H1 (cell line): ENCODE measurements at regions not wholly inside any gene's neighbourhood (a gene's known extent, or its start where the extent isn't known, plus 50 kb on each side); places are given as distances from the start of the nearest gene placed in this dataset.

Experiments used
- CTCF ChIA-PET: fragments of 300-600 bp; sonication (Branson Sonifier 250); formaldehyde crosslinking; loops from one replicate; lab custom pipeline; 2021; ENCODE audit not compliant: partially characterized antibody; lab: Charles Lee
- POLR2A ChIA-PET: fragments of 300-600 bp; sonication (Branson Sonifier 250); formaldehyde crosslinking; loops from one replicate; lab custom pipeline; 2021; ENCODE audit warnings: inconsistent platforms; ENCODE audit not compliant: partially characterized antibody; lab: Charles Lee
- DNase-seq, 2 experiments: peaks; one replicate each; pipeline versions ENCODE4 v3.0.0 to v3.0.0-alpha.2; 2010 to 2022; ENCODE audit warnings: low spot score in 2 of 2, low read depth in 1 of 2, mixed read lengths in 1 of 2
- FAIRE-seq: peaks from 2 replicates; lab custom pipeline; 2011; peaks lifted over from hg19 to GRCh38; lab: Jason Lieb, UNC
- H2AFZ ChIP-seq: 2 replicates; pipeline ENCODE4 v1.8.1; 2012; ENCODE audit warnings: low read length, inconsistent platforms
- H2AK5ac ChIP-seq: 2 replicates; pipeline ENCODE4 v1.6.1; 2013; ENCODE audit warnings: low read depth, low read length
- H2BK120ac ChIP-seq: replicated peaks from 2 replicates; pipeline ENCODE3; 2013; ENCODE audit warnings: low read depth, low read length, inconsistent platforms
- H2BK12ac ChIP-seq: 2 replicates; pipeline ENCODE4 v1.6.1; 2013; ENCODE audit warnings: low read depth, low read length
- H2BK15ac ChIP-seq: 2 replicates; pipeline ENCODE4 v1.6.1; 2013; ENCODE audit warnings: low read length
- H2BK20ac ChIP-seq: 2 replicates; pipeline ENCODE4 v1.6.1; 2013; ENCODE audit warnings: low read length
- H2BK5ac ChIP-seq: 2 replicates; pipeline ENCODE4 v1.6.1; 2013; ENCODE audit warnings: low read depth, low read length
- H3K14ac ChIP-seq: 2 replicates; pipeline ENCODE4 v1.6.1; 2013; ENCODE audit warnings: inconsistent platforms; ENCODE audit not compliant: insufficient read length
- H3K18ac ChIP-seq: 2 replicates; pipeline ENCODE4 v1.6.1; 2013; ENCODE audit warnings: low read length; ENCODE audit errors: extremely low read depth
- H3K23ac ChIP-seq: 2 replicates; pipeline ENCODE4 v1.6.1; 2013; ENCODE audit warnings: inconsistent platforms; ENCODE audit not compliant: insufficient read length
- H3K23me2 ChIP-seq: 2 replicates; pipeline ENCODE4 v1.6.1; 2013; ENCODE audit warnings: low read depth, low read length
- H3K27ac ChIP-seq: 2 replicates; pipeline ENCODE4 v1.6.1; 2011; ENCODE audit warnings: low read depth, low read length, inconsistent platforms
- H3K27me3 ChIP-seq, 4 experiments: replicated peaks in 1 of 4; 1 replicate in 1 of 4; 2 replicates in 3 of 4; pipeline versions ENCODE4 v1.6.1 to v1.8.1; 2011 to 2013; ENCODE audit warnings: low read length in 3 of 4, mild to moderate bottlenecking in 3 of 4, inconsistent platforms in 2 of 4, mixed read lengths in 2 of 4, moderate library complexity in 1 of 4; ENCODE audit not compliant: control insufficient read depth in 3 of 4, insufficient read depth in 3 of 4; ENCODE audit errors: extremely low read depth in 1 of 4
- H3K36me3 ChIP-seq, 4 experiments: 2 replicates each; pipeline versions ENCODE4 v1.6.1 to v1.8.1; 2011 to 2013; ENCODE audit warnings: mild to moderate bottlenecking in 4 of 4, low read length in 3 of 4, moderate library complexity in 2 of 4, control low read depth in 1 of 4, inconsistent platforms in 1 of 4; ENCODE audit not compliant: insufficient read depth in 4 of 4, control insufficient read depth in 2 of 4
- H3K4ac ChIP-seq: replicated peaks from 2 replicates; pipeline ENCODE3; 2013; ENCODE audit warnings: low read length, low read depth, mixed read lengths, inconsistent platforms; ENCODE audit not compliant: insufficient read length
- H3K4me1 ChIP-seq, 4 experiments: replicated peaks in 1 of 4; 1 replicate in 1 of 4; 2 replicates in 3 of 4; pipeline versions ENCODE4 v1.6.1 to v1.8.1; 2011 to 2013; ENCODE audit warnings: low read length in 3 of 4, inconsistent platforms in 2 of 4, mixed read lengths in 1 of 4; ENCODE audit not compliant: insufficient read depth in 4 of 4, control insufficient read depth in 3 of 4
- H3K4me2 ChIP-seq, 2 experiments: 2 replicates each; pipeline versions ENCODE4 v1.6.1 to v1.8.1; 2011 to 2013; ENCODE audit warnings: low read depth in 2 of 2, low read length in 2 of 2, control low read depth in 1 of 2, inconsistent platforms in 1 of 2, mild to moderate bottlenecking in 1 of 2; ENCODE audit not compliant: insufficient read depth in 1 of 2
- H3K4me3 ChIP-seq, 4 experiments: fragments of 200-600, 300-600 bp in 1 of 4; sonication (generic), shearing (Covaris generic), sonication (Bioruptor Twin) in 1 of 4; 2 replicates each; pipeline versions ENCODE4 v1.5.1 to v1.8.1; 2011 to 2016; ENCODE audit warnings: low read length in 4 of 4, low read depth in 3 of 4, control low read depth in 2 of 4, inconsistent platforms in 2 of 4, mild to moderate bottlenecking in 2 of 4, mixed read lengths in 1 of 4, moderate library complexity in 1 of 4; ENCODE audit not compliant: insufficient read depth in 2 of 4; ENCODE audit errors: extremely low read depth in 1 of 4
- H3K56ac ChIP-seq: replicated peaks from 2 replicates; pipeline ENCODE3; 2013; ENCODE audit warnings: low read depth, mild to moderate bottlenecking, mixed read lengths, low read length, inconsistent platforms; ENCODE audit not compliant: insufficient read length
- H3K79me1 ChIP-seq: 2 replicates; pipeline ENCODE4 v1.6.1; 2013; ENCODE audit warnings: low read depth, low read length, control low read depth
- H3K79me2 ChIP-seq, 2 experiments: 2 replicates each; pipeline versions ENCODE4 v1.6.1 to v1.8.1; 2012 to 2013; ENCODE audit warnings: low read length in 2 of 2, mild to moderate bottlenecking in 2 of 2, inconsistent platforms in 1 of 2; ENCODE audit not compliant: insufficient read depth in 2 of 2, control insufficient read depth in 1 of 2
- H3K9ac ChIP-seq, 4 experiments: replicated peaks in 1 of 4; 1 replicate in 1 of 4; 2 replicates in 3 of 4; pipeline versions ENCODE4 v1.6.1 to v1.8.1; 2011 to 2013; ENCODE audit warnings: low read depth in 3 of 4, low read length in 3 of 4, control low read depth in 2 of 4, mild to moderate bottlenecking in 2 of 4, moderate library complexity in 2 of 4, inconsistent platforms in 1 of 4; ENCODE audit errors: extremely low read depth in 1 of 4
- H3K9me3 ChIP-seq, 2 experiments: 2 replicates each; pipeline versions ENCODE4 v1.6.1 to v1.8.1; 2012 to 2013; ENCODE audit warnings: mild to moderate bottlenecking in 2 of 2, moderate library complexity in 2 of 2, control low read depth in 1 of 2, inconsistent platforms in 1 of 2, low read depth in 1 of 2, low read length in 1 of 2, mixed read lengths in 1 of 2; ENCODE audit not compliant: insufficient read depth in 2 of 2
- H4K20me1 ChIP-seq, 2 experiments: replicated peaks in 1 of 2; 2 replicates each; pipeline versions ENCODE3 to v1.8.1; 2011 to 2013; ENCODE audit warnings: inconsistent platforms in 2 of 2, low read length in 2 of 2, mild to moderate bottlenecking in 1 of 2; ENCODE audit not compliant: insufficient read depth in 2 of 2, control insufficient read depth in 1 of 2
- H4K5ac ChIP-seq: 2 replicates; pipeline ENCODE4 v1.6.1; 2013; ENCODE audit warnings: low read length, low read depth, mixed read lengths, inconsistent platforms; ENCODE audit not compliant: insufficient read length
- H4K8ac ChIP-seq: 2 replicates; pipeline ENCODE4 v1.8.0; 2013; ENCODE audit warnings: mild to moderate bottlenecking, moderate library complexity, low read length, inconsistent platforms; ENCODE audit not compliant: insufficient read depth; ENCODE audit errors: extremely low read depth
- H4K91ac ChIP-seq: replicated peaks from 2 replicates; pipeline ENCODE3; 2013; ENCODE audit warnings: low read length, mixed read lengths, inconsistent platforms; ENCODE audit not compliant: insufficient read length
- BACH1 ChIP-seq: IDR thresholded peaks from 2 replicates; pipeline ENCODE4 v1.6.1; 2012; ENCODE audit warnings: low read length, improper control_type of control experiment
- HDAC6 ChIP-seq: IDR thresholded peaks from one replicate; pipeline ENCODE4 v1.7.1; 2012; ENCODE audit warnings: low read depth, mild to moderate bottlenecking, inconsistent platforms, low read length, moderate library complexity
- POLR2AphosphoS5 ChIP-seq: IDR thresholded peaks from 2 replicates; pipeline ENCODE4 v1.6.1; 2011; ENCODE audit warnings: low read depth, low read length
- POU5F1 ChIP-seq: IDR thresholded peaks from 2 replicates; pipeline ENCODE4 v1.6.1; 2011; ENCODE audit warnings: low read depth, mild to moderate bottlenecking, low read length, moderate library complexity
- RBBP5 ChIP-seq: IDR thresholded peaks from 2 replicates; pipeline ENCODE4 v1.7.1; 2012; ENCODE audit warnings: low read depth, mild to moderate bottlenecking, inconsistent platforms, low read length, moderate library complexity, borderline replicate concordance
- RFX5 ChIP-seq: IDR thresholded peaks from 2 replicates; pipeline ENCODE4 v1.6.1; 2011; ENCODE audit warnings: low read depth, low read length, improper control_type of control experiment, borderline replicate concordance
- WGBS, 2 experiments: shearing (Covaris generic) in 1 of 2; methylation state at CpG; one replicate each; pipeline versions ENCODE4 v1.1.6 to v1.1.7; 2013 to 2015; ENCODE audit warnings: low lambda C conversion rate in 2 of 2, mixed read lengths in 2 of 2, inconsistent platforms in 1 of 2, low coverage in 1 of 2, missing lambda C conversion rate in 1 of 2; ENCODE audit not compliant: insufficient replicate concordance in 2 of 2, insufficient coverage in 1 of 2, insufficient read length in 1 of 2; ENCODE audit errors: extremely low coverage in 1 of 2, missing lambda C conversion rate in 1 of 2; 5-methylcytosine and 5-hydroxymethylcytosine counted together

DNA sequence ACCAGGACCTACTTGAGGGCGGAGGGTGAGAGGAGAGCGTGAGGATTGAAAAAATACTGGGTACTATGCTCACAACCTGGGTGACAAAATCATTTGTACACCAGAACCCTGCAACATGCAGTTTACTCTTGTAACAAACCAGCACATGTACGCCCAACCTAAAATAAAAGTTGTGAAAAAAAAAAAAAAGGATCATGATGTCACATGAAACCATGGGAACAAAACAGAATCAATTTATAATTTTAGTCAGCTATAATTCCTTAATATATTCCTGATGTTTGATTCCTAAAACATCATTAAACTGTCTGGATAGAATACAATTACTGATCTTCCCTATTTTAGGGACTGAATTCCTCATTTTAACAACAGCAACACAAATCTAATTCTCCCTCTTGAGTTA is 160.6 kb upstream of the SPRY2 start:
- WGBS, 2 experiments: 82% methylated on average over 3 of the region's 3 CpGs; no CpG with 5 or more reads in 1 of the 2 experiments
- FAIRE-seq: no peak
- CTCF ChIA-PET: interaction anchor here (0.7 kb wide), 1 partner anchor 43 kb away, joined by 3 read pairs; no protein-coding TSS in a partner anchor

More for the DNA sequence above, 160.6 kb upstream of the SPRY2 start:
- Histone ChIP-seq H2BK5ac (no peak overlapping the region), H3K79me1 (no peaks in the 10 kb centered on the region), H3K27me3 (no peaks in the 10 kb centered on the region), H4K91ac (no peak overlapping the region), H3K9ac (no peak overlapping the region), H2BK15ac (no peak overlapping the region), H4K8ac (no peak overlapping the region), H2AFZ (no peak overlapping the region), H3K9me3 (peaks cover 0 to 6% of the 10 kb centered on the region in 2 experiments; a peak in 1 of 4 replicates), H2BK120ac (no peak overlapping the region), H3K4me3 (no peak overlapping the region), H2BK12ac (no peak overlapping the region), H3K27ac (no peak overlapping the region), H4K20me1 (no peaks in the 10 kb centered on the region), H3K4me2 (no peak overlapping the region), H4K5ac (no peak overlapping the region), H3K56ac (no peak overlapping the region), H3K4me1 (no peaks in the 10 kb centered on the region), H3K4ac (no peak overlapping the region), H3K36me3 (no peaks in the 10 kb centered on the region), H2AK5ac (no peak overlapping the region), H3K23ac (no peak overlapping the region), H3K14ac (no peak overlapping the region), H3K23me2 (no peaks in the 10 kb centered on the region), H3K18ac (no peak overlapping the region), H2BK20ac (no peak overlapping the region), H3K79me2 (no peaks in the 10 kb centered on the region)
- TF ChIP-seq RFX5: no peak
- TF ChIP-seq POU5F1: no peak
- no peak for TF ChIP-seq BACH1
- no peak for TF ChIP-seq RBBP5
- no peak for TF ChIP-seq HDAC6
- TF ChIP-seq POLR2AphosphoS5: no peak
- DNase-seq: no peak
- POLR2A ChIA-PET: no interaction called here
